Dermis microvascular lymphatic vessel endothelial cell (primary cell): ENCODE measurements at regions not wholly inside any gene's neighbourhood (a gene's known extent, or its start where the extent isn't known, plus 50 kb on each side); places are given as distances from the start of the nearest gene placed in this dataset.

ENCODE experiments used
- DNase-seq, 2 donors: peaks; one replicate each; pipeline versions ENCODE4 v3.0.0 to v3.0.0-alpha.2; 2010; ENCODE audit warnings: low read depth in 2 of 2

DNA sequence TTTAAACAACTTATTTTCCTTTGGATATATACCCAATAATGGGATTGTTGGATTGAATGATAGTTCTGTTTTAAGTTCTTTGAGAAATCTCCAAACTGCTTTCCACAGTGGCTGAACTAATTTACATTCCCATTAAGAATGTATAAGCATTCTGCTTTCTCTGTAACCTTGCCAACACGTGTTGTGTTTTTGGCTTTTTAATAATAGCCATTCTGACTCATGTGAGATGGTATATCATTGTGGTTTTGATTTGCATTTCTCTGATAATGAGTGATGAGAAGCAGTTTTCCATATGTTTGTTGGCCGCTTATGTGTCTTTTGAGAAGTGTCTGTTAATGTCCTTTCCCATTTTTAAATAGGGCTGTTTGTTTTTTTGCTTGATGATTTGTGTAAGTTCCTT is 155.6 kb upstream of the PITX2 start:
- no peak for DNase-seq

DNA sequence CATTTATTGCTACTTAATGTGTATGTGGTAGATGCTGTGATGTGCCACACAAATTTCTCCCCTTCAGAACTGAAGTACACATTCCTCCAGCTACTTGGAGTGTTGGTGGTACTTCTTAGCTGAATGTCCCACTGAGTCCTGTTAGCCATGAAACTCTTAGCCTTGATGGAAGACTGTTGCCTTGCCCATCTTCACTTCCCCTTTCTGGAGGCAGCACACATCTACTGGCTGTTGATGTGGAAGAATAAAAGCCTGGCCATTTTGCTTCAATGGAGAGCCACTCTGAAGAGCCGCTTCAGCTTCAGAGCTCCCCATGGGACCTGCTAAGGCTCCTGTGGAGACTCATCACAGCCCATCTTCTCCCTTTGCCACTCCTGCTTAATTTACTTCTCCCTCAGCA is 157.7 kb upstream of the PITX2 start:
- DNase-seq, result no peak

DNA sequence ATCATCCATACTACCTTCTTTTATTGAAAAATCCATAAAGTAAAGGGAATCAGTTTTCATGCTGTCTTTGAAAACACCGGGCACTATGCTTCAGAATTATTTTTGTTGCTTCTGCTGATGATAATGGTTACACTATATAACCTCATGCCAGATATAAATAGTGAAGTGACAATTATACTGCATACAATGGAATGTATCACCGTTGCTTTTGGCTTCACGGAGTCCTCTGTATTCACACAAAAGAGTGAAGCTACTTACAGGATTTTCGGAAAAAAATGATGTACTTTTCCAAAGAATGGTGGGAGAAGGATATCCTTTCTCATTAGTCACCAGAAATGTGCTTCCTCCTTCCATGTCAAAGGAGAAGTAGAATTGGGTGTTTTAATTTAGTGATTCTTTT is 159.1 kb upstream of the PITX2 start:
- DNase-seq, result peak; percentile 45 to 52

DNA sequence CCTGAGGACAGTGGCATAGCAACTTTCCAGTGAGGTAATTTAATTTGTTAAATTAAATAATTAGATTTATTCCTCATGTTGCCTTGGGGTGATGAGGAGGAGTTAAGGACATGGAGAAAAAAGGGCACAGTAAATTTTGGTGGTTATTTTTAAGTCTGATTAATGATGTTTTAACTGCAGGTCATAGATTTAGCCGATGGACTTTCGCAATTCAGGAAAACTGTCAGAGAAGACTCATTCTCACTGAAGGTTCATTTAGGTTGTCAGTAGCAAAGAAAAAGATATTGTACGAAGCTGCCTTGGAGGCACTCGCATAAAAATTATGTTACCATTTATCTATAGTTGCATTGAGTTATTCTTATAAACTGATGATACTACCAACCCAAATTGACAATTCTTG is 164.2 kb upstream of the PITX2 start:
- no peak for DNase-seq

GRCh38 chr4:110787707-110788106 is 164.8 kb upstream of the PITX2 start:
- DNase-seq, result no peak

- no peak for DNase-seq
Measured at GRCh38 chr4:110788302-110788701, 165.4 kb upstream of the PITX2 start.

- no peak for DNase-seq
Measured at GRCh38 chr4:110792036-110792435, 169.2 kb upstream of the PITX2 start.

- DNase-seq, result no peak
Measured at GRCh38 chr4:110793381-110793801, 170.5 kb upstream of the PITX2 start.

GRCh38 chr4:110793890-110794554 is 171.1 kb upstream of the PITX2 start:
- DNase-seq, result no peak

DNA sequence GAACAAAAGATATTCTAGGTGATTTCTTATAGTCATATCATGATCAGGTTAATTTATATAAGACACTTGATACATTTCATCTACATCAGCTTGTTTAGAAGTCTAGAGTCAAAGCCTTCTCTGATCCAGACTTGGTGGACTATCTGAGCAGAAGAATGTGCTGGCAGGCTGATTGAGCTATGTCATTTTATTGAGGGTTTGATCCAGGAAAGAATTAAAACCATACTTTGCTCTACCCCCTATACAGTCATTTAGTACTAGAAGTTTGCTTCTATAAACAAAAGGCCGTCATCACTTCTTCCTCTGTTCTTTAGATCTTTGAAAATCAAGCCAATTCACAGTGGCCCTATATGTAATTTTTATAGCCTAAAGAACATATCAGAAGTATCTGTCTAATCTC is 173.1 kb upstream of the PITX2 start:
- no peak for DNase-seq

- no peak for DNase-seq
Measured at GRCh38 chr4:110797486-110797885, 174.6 kb upstream of the PITX2 start.

DNA sequence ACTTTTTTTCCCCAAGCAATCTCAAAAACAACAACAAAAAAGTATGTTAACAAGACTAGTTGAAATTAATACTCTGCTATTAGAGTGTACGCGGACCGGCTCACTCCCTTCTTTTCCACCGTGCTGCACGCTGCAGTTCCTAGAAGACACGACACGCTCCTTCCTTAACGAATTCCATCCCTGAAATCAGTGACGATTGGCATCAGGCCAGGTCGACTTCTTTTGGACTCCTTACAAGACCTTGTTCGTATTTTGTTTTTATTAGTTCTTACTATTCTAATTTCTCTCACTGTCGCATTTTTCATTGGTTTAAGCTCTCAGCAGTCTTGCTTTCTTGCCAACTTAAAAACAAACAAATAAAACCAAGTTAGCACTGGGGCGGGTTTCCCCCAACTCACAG is 175.8 kb upstream of the PITX2 start:
- DNase-seq, result no peak

DNA sequence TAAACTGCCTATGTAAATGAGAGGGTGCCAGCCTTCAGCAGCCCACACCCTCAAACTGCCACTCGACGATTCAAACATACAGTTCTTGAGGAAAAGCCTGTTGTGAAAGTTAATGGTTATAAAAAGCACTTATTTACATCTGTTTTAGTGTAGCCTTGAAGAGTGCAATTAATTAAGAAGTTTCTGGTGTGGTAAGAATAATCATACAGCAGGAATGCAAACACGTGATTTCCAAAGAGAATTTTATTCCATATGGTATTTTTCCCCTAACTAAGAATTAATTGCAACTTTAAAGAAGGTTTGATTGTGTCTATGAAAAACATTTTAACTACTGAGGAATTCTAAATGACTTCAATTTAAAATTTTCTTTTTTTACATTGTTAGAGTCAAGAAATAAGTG is 176.3 kb upstream of the PITX2 start:
- DNase-seq, result no peak

DNA sequence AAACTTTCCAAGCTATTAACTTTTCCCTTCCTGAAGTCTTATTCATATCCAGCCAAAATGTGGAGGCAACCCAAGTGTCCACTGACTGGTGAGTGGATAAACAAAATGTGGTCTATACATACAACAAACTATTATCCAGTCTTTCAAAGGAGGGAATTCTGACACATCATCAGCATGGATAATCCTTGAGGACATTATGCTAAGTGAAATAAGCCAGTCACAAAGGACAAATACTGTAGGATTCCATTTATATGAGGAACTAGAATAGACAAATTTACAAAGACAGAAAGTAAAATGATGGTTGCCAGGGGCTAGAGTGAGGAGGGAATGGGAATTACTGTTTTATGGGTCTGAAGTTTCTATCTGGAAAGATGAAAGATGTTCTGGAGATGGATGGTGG is 178.7 kb upstream of the PITX2 start:
- no peak for DNase-seq

- DNase-seq, result no peak
Measured at GRCh38 chr4:110808351-110808878, 185.5 kb upstream of the PITX2 start.

- no peak for DNase-seq
Measured at GRCh38 chr4:110815950-110816349, 193.1 kb upstream of the PITX2 start.

DNA sequence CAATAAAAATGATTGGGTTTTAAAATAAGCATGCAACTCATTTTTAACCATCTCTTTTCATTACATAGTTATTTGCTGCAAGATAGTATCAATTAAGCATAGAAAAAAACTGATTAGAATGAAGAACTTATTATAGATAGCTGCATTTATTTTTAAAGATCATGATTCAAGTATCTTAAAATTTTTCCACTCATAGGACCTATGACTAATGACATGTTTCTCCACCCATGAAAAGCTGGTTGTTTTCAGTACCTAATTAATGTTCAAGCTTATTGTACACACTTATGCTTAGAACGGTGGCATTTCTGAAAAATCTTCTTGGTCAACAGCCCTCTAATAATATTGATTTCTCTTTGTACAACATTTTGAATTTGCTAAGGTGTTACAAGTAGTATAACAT is 193.5 kb upstream of the PITX2 start:
- no peak for DNase-seq

- DNase-seq, result no peak
Measured at GRCh38 chr4:110821186-110821585, 198.3 kb upstream of the PITX2 start.

GRCh38 chr4:110823251-110823650 is 200.4 kb upstream of the PITX2 start:
- DNase-seq, result no peak

GRCh38 chr4:110824344-110824743 is 201.5 kb upstream of the PITX2 start:
- no peak for DNase-seq

- DNase-seq, result no peak
Measured at GRCh38 chr4:110826656-110827055, 203.8 kb upstream of the PITX2 start.

DNA sequence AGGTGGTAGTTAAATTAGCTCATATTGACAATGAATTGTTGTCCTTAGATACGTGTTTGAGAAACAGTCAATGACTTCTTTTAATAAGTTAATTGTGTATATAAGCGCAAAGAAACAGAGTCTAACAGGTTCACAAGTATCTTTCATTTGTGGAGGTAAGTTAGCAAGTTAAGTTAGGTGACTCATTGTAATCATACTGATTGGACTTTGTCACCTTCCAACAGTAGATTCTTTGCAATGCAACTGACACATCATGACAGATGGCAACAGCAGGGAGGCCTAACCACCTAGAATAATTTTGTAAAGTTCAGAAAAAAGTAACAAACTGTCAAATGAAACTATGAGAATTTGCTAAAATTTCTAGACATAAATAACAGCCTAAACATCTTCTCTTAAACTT is 207.6 kb upstream of the PITX2 start:
- no peak for DNase-seq

DNA sequence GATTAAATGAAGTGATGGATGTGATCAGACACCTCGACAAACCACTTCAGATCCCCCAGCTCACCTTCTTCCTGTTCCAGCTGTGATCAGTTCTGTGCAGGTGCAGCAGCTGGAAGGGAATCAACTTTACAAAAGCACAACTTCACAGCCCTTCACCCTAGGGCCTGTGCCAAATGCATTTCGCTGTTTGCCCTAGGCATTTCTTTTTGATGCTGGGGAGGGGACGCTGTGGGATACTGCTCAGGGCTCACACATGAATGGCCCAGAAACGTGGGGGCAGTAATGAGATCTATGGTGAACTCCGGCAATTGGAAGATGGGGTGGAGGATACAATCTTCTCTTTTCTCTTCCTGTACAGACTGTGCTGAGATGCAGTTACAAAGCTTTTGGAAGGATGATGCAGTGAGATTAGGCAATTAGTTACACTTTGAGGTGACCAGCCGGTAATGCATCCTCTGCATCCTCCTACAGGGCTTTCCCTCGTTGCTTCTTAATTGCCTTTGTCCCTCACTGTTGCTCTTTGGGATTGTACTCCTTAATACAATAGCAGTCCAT is 215.1 kb upstream of the PITX2 start:
- no peak for DNase-seq

- DNase-seq, result no peak
Measured at GRCh38 chr4:110840221-110840654, 217.4 kb upstream of the PITX2 start.
